ENCODE measurements at regions not wholly inside any gene's neighbourhood (a gene's known extent, or its start where the extent isn't known, plus 50 kb on each side); places are given as distances from the start of the nearest gene placed in this dataset.
"Not testable (repeated sequence)": the region's sequence is repeated elsewhere in the genome, so short reads cannot be mapped to it uniquely, and the experiment has no call there.

DNA sequence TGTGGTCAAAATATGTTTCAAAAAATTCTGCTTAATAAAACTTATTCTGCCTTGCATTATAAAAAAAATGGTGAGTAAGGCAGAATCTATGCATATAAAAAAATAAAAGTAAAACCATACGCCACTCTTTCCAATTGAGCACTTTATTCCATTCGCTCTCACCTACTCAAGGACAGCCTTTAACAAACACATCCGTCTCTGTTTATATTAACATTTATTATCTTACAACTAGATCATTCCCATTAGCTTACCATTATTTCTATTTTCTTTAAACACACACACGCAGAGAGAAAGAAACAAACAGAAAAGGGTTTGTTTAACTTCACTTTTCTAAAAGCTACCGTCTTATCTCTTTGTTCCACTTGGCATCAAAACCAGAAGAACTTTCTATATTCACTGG lies 598.9 kb upstream of the CHRM3 start:
- DNase-seq (ENCODE audit: low read depth in 4 of 4, low spot score in 3 of 4): no peak

DNA sequence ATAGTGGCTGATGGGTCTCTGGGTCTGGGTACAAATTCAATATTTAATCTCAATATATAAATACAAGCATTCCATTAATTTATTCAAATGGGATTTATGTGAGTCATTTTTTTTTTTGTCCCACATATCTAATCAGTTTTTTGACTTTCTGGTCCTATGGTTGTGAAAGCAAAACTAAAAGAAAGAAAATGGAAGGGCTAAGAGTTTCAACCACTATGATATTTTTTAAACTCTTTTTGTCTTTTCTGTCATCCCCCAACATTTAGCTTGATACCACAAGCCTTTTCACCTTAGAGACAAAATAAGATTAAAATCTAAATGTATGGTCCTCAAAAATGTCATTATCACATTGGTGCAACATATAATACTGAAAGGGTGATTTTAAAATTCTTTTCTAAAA lies 602.7 kb upstream of the CHRM3 start:
- no peak for DNase-seq (ENCODE audit: low read depth in 4 of 4, low spot score in 3 of 4)

DNA sequence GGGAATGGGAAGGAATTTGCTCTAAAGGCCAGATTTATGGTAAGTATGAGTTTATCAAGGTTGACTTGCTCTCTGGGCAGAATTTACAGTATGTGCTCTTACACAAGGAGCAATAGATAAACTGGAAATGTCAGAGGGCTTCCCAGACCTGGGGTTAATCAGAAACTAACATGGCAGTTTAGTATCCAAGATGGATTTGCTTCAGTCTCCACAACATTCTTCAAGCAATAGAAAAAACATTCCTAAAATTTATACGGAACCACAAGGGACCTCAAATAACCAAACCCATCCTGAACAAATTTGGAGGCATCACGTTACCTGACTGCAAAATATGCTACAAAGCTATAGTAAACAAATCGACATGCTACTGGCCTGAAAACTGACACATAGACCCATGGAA lies 606.7 kb upstream of the CHRM3 start:
- no peak for DNase-seq (ENCODE audit: low read depth in 4 of 4, low spot score in 3 of 4)

DNA sequence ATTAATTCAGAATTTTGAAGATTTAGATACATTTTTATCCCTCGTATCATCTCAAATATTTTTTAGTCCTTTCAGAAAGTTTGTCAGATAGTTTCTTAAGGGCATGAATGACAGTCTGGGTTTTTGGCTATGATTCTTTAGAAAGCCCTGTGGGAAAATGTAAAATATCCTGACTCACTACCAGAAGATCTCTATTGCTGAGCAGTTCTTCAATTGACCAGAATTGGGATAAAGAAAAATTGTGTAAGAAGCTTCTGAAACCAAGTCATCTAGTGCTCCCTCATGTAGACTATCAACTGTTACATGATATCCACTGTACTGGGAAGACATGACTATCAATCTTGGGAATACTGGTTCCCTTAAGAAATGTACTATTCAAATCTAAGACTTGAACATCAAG lies 608.3 kb upstream of the CHRM3 start:
- no peak for DNase-seq (ENCODE audit: low read depth in 4 of 4, low spot score in 3 of 4)

DNA sequence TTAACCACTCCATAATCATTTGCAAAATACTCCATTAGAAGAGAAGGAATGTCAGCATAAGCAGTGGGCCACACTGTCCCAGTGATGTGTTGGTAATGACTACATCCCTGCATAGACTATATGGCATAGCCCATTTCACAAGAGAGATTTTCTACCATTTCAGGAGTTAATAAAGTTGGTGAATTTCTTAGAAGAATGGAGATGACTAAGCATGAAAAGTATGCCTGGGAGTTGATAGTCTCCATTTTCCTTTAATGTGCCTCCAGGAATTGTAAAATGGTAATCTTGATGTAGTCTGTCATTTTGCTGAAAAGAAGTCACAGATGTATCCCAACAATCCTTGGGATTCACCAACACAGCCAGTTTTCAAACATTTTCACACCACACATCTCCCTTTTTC lies 608.8 kb upstream of the CHRM3 start:
- DNase-seq (ENCODE audit: low read depth in 4 of 4, low spot score in 3 of 4): no peak

DNA sequence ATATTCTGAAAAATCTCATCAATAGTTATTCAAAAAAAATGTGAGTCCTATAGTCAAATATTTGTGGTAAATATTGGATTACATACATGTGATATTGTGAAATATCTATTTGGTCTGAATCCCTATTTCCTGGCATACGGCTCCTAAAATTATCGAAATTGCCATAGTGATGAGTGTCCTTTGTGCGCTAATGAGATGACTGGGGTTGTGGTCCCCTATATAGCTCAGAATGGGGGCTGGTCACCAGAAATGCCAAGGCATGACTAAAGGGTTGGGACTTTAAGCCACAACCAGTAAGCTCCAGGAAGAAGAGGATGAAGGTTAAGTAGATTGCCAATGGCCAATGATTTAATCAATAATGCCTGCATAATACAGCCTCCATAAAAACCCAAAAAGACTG lies 610.2 kb upstream of the CHRM3 start:
- no peak for DNase-seq (ENCODE audit: low read depth in 4 of 4, low spot score in 3 of 4)

DNA sequence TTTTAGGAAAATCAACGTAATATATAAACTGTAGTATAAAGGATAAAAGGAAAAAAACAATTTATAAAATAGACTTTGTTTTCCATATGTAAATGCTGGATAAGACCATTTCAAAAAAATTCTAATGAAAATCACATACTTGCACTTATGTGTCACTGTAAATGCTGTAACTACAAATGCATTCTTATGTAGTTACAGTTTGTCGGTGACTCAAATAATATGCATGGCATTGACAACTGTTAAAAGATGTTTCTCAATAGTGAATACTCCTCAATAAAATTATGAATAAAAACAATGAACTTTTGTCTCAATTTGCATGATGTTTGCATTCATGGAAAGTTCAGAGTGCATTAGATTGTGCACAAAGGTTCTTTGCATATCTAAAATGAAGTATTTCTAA lies 614.0 kb upstream of the CHRM3 start:
- no peak for DNase-seq (ENCODE audit: low read depth in 4 of 4, low spot score in 3 of 4)

DNA sequence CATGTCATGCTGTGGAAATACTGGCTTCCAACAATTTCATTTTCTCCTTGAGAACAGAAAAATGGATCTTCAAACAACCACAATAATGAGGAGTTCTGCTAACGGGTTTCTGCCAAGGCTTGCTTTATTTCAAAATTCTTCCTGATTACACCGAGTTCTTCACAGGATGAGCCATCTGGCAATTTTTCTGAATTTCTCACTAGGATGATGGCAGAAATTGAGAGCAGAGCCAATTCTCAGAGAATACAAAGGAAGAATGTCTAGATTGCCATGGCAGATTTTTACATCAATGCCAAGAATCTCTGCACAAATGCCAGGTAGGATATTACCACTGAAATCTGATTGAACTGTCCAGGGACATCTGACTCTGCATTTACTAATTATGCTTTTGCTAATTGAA lies 619.0 kb upstream of the CHRM3 start:
- DNase-seq (ENCODE audit: low read depth in 4 of 4, low spot score in 3 of 4): no peak

DNA sequence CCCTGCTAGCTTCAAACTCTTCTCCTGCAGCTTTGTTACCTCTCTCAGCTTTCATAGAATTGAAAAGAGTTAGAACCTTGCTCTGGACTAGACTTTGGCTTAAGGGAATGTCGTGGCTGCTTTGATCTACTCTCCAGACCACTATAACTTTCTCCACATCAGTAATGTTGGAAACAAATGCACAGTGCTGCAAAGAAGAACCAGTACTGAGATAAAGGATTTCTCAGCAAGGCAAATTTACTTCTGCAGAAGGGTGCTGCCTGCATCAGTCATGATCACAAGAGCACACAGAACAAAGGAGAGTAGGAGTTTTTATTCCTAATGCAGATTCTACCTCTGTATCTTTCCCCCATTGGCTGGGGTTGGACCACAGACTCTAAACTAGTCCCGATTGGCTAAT lies 621.6 kb upstream of the CHRM3 start:
- no peak for DNase-seq (ENCODE audit: low read depth in 4 of 4, low spot score in 3 of 4)

DNA sequence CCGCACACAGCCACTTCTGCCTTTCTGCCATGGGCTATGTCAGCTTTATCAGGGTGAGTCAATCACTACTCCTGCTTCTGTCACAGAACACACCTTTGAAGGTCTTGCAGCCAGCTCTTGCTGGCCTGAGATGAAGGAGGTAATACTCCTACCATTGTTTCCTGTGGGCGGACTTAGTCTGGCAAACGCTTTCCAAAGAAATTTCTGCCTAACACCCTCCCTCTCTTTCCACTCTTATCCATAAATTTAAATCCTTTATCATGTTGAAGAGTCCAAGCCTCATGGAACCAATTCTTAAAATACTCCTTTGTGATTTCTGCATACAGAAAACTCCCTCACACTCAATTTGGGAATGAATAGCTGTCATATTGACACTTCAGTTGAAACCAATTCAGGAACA lies 633.1 kb upstream of the CHRM3 start:
- no peak for DNase-seq (ENCODE audit: low read depth in 4 of 4, low spot score in 3 of 4)

DNA sequence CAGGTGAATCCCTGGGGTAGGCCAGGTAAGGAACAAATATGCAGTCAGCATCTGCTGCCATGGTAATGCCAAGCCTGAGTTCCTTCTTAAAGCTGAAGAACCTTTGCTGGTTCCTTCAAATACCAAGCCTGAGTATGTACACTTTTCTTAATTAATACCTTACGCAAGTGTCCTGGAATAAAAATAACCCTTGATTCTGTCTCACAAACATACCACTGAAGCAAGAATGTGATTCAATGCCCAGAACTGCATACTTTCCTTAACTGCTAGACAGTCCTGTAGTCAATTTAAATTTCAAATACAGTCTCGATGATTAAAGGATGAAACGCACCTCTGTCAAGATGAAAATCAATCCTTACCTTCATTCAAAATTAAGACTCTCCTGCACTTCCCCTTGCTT lies 634.0 kb upstream of the CHRM3 start:
- no peak for DNase-seq (ENCODE audit: low read depth in 4 of 4, low spot score in 3 of 4)

DNA sequence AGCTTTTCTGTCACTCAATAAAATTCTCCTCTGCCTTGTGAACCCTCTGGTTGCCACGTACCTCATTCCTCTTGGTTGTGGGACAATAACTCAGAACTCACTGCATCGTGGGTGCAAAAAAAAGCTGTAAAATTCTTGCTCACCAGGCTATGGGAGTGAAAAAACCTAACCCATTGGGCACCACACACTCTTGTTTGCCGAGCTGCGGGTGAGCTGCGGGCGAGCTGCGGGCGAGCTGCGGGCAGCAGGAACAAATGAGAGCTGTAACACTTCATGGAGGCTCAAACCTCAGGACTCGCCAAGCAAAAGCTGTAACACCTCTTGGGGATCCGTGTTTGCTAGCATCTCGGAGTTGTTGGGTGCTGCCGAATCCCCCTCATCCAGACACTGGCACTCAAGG lies 641.3 kb upstream of the CHRM3 start:
- DNase-seq (ENCODE audit: low read depth in 4 of 4, low spot score in 3 of 4): no peak

DNA sequence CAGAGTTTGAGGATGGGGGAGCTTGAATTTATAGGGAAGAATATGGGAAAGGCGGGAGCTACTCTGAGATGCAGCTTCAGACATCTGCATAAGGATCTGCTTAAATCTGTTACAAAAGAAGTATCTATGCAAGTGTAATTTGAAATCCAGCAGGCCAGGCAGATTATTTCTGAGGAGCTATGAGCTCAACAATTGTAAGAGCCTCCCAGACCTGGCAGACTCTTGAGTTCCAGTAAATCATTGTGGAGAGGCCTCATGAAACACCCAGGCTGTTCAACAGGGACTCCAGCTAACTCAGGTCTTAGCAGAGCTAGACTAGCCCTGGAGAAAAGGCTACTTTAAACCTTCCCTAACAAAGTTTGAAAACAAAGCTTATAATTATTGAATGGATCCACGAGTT lies 647.5 kb upstream of the CHRM3 start:
- peak in 3 of 4 donors; percentile 7 to 14 (median 12) for DNase-seq (ENCODE audit: low read depth in 4 of 4, low spot score in 3 of 4)

DNA sequence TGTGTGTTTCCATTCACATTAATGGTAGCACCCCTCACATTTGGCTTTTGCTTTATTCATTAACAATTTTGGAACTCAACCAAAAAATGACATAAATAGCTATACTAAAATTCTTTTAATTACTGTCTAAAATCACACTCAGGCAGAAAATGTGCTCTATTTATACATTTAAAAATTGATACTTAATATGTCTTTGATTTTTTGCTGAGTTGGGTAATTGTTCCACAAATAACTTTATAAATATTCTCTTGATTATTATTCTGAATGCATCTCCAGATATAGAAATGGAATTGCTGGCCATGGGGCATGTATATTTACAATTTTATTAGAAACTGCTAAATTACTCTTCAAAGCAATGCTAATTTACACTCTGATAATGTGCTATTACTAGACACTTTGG lies 658.7 kb upstream of the CHRM3 start:
- DNase-seq (ENCODE audit: low read depth in 4 of 4, low spot score in 3 of 4): no peak

DNA sequence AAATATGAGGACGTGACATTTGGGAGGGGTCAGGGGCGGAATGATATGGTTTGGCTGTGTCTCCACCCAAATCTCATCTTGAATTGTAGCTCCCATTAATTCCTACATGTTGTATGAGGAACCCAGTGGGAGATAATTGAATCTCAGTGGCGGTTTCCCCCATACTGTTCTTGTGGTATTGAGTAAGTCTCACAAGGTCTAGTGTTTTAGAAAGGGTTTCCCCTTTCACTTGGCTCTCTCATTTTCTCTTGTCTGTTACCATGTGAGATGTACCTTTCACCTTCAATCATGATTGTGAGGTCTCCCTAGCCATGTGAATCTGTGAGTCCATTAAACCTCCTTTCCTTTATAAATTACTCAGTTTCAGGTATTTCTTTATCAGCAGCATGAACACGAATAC lies 663.6 kb upstream of the CHRM3 start:
- DNase-seq (ENCODE audit: low read depth in 4 of 4, low spot score in 3 of 4): no peak

DNA sequence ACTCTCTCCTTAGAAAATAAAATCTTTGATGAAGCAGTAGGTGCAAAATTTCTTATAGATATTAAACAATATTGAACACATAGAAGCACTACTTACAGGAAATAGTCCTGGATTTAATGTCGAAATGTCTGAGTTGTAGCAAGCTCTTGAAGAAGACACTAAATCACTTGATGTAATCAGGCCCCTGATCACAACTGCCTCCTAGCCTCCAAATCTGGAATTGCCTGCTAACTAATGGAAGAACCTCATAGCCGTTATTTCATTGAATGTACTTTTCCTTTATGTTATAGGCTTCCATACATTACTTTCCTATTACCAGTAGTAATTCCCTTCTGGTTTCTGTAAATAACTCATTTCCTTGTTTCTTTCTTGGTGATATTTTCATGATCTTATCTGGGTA lies 675.7 kb upstream of the CHRM3 start:
- DNase-seq (ENCODE audit: low read depth in 4 of 4, low spot score in 3 of 4): no peak

DNA sequence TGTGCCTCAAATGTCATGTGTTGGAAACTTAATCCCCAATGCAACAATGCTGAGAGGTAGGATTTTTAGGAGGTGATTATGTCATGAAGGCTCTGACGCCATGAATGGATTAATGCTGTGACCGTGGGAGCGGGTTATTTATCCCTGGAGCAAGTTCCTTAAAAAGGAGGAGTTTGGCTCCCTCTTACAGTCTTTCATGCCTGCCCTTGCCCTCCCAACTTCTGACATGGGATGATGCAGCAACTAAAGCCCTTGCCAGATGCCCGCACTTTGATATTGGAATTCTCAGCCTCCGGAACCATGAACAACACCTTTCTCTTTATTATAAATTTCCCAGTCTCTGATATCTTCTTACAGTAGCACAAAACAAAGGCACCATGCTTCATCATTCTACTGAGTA lies 685.3 kb upstream of the CHRM3 start:
- DNase-seq (ENCODE audit: low read depth in 4 of 4, low spot score in 3 of 4): no peak

DNA sequence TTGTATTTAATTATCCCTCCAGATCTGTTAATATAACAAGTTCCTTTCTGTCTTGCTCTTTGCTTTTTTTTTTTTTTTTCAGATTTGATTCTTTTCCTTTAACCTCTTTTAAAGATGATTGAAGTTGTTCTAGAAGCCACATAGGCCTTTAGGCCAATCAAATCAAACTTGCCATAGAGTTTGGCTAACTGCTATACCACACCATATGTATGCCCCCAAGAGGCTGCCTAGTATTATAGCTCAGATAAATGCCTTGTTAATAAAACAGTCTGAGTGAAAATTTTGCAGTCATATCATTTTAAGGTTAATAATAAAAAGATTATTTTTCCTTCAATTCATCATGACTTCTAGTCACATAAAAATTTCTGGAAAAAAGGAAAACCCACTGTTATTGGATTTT lies 696.0 kb upstream of the CHRM3 start:
- no peak for DNase-seq (ENCODE audit: low read depth in 4 of 4, low spot score in 3 of 4)

DNA sequence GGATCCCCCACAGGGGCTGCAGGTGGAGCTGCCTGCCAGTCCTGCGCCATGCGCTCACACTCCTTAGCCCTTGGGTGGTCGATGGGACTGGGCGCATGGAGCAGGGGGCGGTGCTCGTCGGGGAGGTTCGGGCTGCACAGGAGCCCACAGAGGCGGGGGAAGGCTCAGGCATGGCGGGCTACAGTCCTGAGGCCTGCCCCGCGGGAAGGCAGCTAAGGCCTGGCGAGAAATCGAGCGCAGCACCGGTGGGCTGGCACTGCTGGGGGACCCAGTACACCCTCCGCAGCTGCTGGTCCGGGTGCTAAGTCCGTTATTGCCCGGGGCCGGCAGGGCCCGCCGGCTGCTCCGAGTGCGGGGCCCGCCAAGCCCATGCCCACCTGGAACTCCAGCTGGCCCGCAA lies 701.8 kb upstream of the CHRM3 start:
- not testable (repeated sequence) for DNase-seq (ENCODE audit: low read depth in 4 of 4, low spot score in 3 of 4)

DNA sequence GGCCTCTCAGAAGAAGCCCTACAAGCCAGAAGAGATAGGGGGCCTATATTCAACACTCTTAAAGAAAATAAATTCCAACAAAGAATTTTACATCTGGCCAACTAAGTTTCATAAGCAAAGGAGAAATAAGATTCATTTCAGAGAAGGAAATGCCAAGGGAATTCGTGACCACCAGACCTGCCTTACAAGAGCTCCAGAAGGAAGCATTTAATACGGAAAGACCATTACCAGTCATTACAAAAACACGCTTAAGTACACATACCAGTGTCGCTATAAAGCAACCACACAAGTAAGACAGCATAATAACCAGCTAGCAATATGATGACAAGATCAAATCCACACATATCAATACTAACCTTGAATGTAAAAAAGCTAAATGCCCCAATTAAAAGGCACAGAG lies 704.9 kb upstream of the CHRM3 start:
- DNase-seq (ENCODE audit: low read depth in 4 of 4, low spot score in 3 of 4): no peak

DNA sequence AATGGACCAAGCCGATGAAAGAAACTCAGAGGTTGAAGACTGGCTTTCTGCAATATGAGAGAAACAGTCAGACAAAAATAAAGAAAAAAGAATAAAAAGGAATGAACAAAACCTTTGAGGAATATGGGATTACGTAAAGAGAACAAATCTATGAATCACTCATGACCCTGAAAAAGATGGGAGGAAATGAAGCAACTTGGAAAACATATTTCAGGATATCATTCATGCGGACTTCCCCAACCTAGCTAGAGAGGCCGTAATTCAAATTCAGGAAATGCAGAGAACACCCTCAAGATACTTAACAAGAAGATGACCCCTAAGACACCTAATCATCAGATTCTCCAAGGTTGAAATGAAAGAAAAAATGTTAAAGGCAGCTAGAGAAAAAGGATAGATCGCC lies 705.3 kb upstream of the CHRM3 start:
- DNase-seq (ENCODE audit: low read depth in 4 of 4, low spot score in 3 of 4): no peak

DNA sequence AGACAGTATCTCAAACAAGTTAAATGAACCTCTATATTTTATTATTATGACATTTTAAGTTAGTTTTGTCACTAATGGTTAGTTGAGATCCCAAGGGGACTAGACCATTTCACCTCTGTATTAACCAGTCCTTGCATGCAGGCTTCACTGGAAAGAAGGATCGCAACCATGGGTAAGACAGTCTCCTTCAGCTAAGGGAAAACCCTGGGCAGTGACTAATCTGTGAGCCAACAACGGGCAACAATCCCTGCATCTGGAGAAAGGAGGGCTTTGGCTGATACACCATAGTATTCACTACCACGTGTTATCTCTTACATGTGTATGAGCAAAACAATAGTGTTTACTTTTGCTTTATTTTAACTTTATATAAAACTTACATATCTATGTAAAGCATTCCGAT lies 708.8 kb upstream of the CHRM3 start:
- no peak for DNase-seq (ENCODE audit: low read depth in 4 of 4, low spot score in 3 of 4)

DNA sequence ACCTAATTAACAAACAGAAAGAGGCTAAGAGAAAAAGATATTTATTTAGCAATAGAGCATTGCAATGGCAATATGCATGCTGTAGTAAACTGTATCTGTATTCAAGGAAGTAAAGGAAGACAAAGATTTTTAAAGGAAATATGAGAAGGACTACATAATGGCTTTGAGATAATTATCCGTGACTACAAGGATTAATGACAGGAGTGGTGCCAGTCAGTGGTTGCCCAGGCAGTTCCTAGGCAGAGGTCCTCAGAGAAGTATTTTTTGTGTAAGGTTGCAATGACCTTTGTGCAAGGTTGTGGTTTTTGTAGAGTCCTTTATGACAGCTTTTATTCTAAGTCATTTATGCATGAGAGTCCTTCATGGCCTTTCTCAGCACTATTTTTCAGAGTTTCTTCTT lies 711.1 kb upstream of the CHRM3 start:
- DNase-seq (ENCODE audit: low read depth in 4 of 4, low spot score in 3 of 4): peak in 1 of 4 donors; percentile 6

DNA sequence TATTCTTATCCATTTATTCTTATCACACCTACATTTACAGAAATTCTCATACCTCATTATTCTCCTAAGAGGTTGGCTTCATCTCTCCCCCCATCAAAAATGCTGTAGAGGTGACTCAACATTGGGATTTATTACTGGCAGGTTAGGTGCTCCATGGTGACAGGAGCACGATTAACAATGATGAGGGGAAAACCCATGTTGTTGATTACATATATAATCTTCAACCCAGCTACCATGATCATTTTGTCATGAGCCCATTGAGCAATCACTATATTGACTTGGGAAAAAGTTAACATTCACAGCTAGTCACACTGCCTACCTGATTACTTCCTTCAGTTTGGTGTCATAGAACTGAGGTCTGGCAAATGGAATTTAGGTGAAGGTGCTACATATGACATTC lies 712.1 kb upstream of the CHRM3 start:
- no peak for DNase-seq (ENCODE audit: low read depth in 4 of 4, low spot score in 3 of 4)

Measured in left renal pelvis (tissue), 4 donors.